GF-D8 (cell line): ENCODE measurements at regions not wholly inside any gene's neighbourhood (a gene's known extent, or its start where the extent isn't known, plus 50 kb on each side); places are given as distances from the start of the nearest gene placed in this dataset.

Experiments used
- DNase-seq: peaks from one replicate; lab custom pipeline; 2025; lab: John Stamatoyannopoulos, UW

DNA sequence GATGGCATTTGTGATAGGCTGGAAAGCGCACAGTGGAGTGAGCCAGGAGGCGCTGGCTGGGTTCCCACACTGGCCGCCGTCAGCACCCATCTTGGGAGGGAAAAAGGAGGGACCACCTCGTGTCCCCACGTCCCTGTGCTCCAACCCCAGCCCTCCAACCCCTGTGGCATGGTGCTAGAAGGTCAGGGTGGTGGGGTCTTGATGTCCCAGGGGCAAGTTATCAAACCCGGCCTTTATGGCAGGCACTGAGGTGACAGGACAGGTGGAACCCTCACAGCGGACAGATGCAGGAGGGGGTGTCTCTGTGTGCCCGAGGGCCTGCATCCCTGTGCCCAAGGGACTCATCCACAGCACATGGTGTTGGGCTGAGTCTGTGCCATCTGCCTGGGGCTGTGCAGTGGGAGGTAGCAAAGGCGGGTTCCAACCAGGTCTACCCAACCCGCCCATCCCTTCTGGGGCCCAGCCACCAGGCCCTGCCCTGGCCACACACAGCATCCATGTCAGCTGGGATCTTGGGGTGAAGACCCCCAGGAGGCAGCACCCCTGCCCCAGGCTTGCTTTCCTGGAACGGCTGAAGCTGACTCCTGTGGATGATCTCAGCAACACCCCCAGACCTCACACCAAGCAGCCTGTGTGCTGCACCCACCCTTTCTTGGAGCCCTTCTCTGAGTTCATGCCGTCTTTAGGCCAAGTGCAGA lies 246.1 kb downstream of the NDUFA10 start:
- DNase-seq, result no peak

DNA sequence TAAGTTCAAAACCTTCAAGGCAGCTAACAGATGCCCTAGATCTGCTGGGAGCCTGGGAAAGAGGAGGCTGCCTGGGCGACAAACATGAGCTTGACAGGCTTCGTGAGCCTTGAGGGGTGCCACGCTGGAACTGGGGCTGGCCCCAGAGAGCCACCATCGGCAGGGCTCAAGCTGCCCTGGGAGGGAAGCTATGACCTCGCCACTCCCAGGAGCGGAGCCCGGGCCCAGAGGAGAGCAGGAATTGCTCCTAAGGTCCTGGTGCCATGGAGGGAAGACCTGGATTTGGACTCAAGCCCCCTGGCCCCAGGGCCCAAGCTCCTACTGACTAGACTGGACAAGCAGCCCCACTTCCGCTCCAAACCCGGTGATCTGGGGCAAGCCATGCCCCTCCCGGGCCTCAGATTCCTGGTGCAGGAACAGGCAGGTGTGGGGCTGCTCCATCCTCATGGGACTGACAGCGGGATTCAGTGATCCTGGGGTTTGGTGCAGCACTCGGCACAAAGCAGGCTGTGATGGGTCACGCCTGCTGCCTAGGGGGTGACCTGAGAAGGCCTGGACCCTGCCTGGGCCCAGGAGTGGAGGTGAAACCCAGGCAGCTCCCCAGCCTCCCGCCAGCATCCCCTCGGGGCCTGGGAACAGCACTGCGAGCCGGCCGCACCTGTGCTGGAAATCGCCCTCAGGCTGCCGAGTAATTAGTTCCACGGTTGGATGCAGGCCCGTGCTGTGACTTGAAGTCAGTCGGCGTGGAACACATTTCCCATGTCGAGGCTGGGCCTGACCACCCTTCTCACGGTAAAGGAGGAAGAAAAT lies 246.9 kb downstream of the NDUFA10 start:
- DNase-seq, result no peak

DNA sequence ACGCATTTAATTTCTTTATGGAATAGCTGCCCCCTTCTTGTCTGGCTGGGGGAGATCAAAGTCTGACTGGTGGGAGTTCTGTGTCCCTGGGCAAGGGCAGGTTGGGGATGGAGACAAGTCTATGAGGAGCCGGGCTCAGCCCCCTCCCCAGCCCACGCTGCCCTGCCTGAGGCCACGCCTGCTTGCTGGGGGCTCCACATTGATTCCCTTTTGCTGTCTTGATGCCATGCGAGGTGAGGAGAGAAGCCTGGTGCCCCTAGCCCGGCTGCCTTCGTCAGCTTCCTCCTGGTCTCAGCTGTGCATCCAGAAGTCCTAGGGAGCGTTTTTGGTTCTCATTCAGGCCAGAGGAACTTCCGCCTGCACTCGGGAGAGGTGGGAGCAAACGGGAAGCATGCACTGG lies 247.9 kb downstream of the NDUFA10 start:
- DNase-seq, result no peak

GRCh38 chr2:239776436-239777005 lies 248.6 kb downstream of the NDUFA10 start:
- DNase-seq, result no peak

DNA sequence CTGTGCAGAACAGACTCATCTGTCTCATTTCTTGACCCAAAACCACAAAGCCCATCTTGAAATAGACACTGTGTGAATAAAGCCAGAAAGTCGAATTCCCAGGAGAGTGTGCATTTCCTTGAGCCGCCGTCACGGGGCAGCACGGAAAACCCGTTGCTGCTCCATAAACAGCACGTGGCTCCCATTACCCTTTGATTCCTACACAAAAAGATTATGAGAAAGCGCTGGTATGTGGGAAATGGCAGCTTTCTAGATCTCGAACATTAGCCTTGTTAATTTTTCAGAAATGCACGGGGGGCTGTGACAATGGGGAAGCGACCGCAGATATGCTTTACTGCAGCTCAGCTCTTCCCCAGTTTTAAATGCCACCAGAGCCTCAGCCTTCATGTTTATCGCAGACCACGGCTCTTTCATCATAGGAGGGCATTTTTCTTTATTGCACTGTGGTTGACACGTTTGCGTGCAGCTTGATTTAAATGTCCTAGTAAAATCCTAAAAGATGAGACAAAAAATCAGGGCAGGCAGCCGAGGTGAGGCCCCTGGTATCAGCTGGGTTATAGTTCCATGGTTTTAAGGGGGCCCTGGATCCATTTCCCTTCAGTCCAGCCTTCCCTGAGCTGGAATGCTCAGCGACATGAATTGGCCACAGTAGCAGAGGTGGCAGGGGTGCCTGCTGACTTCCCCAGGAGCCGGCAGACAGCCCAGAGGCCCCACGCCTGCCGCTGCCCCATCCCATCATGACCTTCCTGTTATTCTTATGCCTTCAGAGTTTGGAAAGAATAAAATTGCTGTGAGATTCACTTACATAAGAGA lies 249.3 kb downstream of the NDUFA10 start:
- DNase-seq, result no peak

- DNase-seq, result no peak
These were observed 250.1 kb downstream of the NDUFA10 start for GRCh38 chr2:239774933-239775622.

DNA sequence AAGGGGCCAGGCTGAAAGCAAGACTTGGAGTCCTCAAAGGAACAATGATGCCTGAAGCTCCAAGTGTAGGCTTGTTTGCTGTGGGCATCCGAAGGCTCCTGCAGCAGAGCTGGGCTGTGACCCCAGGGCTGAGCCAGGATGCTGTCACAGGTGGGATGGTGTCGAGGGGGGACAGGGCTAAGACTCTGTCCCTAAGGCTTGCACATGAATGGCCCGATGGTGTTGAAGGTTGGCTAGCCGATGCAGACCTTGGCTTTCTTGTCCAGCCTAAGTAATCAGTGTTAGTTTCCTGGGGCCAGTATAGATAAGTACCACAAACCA lies 251.0 kb downstream of the NDUFA10 start:
- no peak for DNase-seq

DNA sequence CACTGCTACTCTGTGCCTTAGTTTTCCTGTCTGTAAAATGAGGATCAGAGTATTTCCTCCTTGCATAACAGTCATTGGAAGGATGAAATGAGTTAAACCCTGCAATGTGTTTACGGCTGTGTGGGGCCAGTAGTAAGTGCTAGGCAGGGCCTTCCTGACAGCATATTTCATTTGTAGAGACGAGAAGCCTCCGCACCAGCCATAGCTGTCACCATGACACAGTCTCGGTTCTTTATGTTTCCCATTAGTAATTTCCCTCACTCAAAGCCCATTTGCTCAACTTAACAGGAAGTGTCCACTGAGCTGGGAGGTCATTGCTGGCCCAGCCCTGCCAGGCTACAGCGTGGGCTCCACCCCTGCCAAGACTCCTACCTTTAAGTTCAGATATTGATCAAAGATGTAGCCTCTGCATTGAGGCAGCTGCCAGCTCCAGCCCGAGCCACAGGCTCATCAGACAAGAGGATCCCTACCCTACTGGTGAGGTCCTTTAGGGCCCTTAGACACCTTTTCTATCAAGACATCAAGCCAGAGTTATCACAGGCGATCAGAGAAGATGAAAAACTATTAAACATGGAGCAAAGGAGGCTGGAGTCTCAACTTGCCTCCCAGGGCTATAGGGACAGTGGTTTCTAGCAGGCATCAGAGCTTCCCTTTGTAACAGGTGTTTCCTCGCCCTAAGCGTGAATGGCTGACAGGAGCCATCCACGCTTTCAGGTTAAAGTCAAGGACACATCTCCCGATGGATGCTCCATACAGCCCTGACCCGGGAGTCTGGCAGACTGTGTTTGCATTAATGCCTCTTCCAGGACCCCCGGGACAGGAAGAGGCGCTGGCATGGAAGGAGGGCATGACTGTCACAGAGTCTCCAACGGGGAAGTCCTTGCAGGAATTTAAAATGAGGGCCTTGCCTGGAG lies 251.7 kb downstream of the NDUFA10 start:
- DNase-seq, result no peak

- no peak for DNase-seq
These were observed 252.4 kb downstream of the NDUFA10 start for GRCh38 chr2:239772721-239773120.

DNA sequence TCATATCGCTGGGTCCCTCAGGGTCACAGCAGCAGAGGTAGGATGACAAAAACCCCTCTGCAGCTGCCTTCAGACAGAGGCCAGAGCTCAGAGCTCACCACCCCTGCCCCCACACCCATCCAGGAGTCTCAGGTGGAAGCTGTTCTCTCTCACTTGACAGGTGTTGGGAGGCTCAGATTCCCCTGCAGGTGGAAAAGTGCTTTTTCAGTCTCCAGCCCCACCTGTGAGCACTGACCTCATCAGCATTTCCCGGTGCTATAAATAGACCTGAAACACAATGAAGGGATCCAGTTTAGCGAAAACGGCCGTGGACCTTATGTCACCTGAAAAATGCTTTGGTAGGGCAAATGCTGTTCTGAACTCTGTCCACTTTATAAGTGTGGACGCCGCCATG lies 254.9 kb downstream of the NDUFA10 start:
- no peak for DNase-seq

- DNase-seq, result no peak
These were observed 255.4 kb downstream of the NDUFA10 start for GRCh38 chr2:239769554-239770245.

DNA sequence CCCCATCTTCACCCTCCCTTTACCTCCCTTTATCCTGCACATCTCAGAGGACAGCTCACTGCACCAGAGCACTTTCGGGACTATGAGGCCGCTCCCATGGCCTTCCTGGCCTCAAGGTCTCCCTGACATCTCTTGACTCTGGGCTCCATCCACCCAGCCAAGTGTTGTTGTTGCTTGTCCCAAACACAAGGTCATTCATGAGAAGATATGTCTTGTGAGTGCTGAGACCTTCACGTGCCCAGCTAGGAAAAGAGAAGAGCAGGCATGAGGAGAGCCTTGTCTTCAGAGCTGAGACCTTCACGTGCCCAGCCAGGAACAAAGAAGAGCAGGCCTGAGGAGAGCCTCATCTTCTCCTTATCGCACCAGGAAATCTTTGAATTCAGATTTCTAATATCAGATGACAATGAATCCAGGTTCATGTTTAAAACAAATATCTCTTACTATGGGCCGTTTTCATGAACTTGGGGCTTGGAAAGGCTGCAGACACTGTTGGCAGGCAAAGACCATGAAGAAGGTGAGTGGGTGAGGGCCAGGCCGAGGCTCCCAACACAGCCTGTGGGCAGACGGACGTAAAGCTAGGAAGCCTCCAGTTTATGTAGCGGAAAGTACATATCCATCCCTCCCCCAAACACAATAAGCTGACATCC lies 256.1 kb downstream of the NDUFA10 start:
- no peak for DNase-seq

DNA sequence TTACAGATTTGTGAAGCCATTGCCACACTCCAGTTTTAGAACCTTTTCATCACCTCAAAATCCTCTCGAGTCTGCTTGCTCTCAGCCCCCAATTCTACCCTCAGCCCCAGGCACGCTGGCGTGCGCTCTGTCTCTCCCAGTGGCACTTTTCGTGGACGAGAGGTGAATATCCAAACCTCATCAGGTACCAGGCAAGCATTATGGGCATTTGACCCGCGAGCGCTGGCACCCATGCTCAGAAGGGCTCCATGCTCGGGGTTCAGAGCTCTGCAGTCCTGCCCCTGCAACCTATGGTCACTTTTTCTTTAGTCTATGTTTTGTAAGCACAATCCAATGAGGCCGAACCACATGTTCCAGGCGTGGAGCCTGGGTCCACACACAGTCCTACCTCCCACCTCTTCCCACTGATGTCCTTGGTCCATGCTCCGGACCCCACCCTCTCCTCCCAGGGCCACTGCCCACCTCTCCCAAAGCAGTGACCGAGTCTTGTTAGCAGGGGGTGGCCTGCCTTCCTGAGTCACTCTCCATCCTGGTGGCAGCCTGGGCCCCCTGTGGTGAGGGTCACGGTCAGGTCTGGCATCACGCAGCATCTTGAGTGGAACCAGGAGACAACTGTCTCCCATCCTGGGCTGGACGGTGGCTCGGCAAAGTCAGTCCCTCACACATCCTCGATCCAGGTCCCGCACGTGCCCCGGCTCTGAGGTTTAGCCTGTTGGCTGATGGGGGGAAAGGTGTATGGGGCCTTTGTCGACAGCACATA lies 256.9 kb downstream of the NDUFA10 start:
- DNase-seq, result no peak

DNA sequence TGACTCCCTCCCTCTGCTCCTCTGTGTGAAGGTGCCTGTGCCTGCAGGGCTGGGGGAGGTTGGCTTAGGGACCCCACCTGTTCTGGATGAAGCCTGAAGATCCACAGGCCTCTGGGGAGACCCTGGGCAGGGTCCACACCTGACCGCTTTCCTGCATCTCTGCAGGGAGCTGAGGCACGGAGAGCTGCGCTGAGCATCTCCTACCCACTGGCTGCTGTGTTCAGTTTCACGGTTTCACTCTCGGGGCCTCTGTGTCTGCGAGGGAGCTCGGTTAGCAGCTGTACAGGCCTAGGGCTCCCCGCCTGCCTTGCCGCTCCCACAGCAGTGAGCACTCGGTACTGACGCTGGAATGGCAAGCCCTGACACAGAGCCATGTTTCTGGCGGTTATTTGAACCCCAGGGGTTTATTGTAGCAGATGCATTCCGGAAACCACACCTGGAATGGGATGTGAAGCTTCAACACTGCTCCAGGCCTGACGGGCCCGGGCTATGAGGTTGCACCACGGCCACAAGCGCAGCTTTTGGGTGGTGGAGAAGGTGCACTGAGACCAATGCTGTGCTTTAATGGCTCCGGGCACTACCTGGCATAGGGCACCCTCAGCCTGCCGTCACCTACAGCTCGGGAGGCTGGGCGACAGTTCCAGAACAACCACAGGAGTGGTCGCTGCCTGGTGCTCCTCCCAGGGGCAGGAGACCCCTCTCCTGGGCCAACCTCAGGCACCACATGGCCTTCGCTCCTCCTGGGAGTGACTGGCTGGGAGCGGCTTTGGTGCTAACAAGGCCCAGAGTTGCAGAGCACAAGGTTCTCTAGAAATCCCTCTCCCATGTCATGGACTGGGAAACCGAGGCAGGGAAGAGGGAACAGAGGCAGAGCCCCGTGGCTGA lies 257.9 kb downstream of the NDUFA10 start:
- DNase-seq, result no peak

- no peak for DNase-seq
These were observed 259.2 kb downstream of the NDUFA10 start for GRCh38 chr2:239765911-239766310.

DNA sequence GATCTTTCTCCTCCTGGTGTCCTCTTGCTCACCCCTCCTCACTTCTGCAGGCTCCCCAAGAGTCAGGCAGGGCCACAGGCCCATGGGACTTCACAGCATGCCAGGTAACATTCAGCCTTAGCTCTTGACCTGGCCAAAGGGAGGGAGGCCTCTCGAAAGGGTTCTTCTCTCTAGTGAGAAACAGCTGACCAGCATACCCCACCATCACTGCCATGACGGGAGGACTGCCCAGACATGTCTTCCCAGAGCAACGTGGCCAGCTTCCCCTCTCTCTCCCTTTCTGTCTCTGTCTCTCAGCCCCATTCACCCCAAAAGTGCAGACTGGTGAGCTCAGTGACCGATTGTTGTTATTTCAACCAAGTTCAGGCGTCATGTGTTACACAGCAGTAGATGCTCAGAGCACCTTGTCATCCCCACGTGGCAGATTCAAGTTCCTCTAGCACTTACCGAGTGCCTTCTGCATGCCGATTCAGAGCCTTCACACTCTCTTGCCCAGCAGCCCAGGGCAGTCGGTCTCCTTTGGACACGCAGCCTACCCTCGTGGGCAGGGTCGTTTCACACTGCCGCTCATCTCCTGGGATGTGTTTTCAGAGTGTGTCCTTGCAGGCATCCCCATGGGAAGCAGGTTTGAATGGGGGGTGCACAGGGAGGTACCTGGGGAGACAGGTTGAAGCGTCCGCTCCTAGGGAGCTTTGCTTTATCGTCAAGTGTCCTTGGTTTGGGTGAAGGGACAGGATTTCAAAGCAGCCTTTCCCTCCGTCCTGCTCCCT lies 259.9 kb downstream of the NDUFA10 start:
- no peak for DNase-seq

DNA sequence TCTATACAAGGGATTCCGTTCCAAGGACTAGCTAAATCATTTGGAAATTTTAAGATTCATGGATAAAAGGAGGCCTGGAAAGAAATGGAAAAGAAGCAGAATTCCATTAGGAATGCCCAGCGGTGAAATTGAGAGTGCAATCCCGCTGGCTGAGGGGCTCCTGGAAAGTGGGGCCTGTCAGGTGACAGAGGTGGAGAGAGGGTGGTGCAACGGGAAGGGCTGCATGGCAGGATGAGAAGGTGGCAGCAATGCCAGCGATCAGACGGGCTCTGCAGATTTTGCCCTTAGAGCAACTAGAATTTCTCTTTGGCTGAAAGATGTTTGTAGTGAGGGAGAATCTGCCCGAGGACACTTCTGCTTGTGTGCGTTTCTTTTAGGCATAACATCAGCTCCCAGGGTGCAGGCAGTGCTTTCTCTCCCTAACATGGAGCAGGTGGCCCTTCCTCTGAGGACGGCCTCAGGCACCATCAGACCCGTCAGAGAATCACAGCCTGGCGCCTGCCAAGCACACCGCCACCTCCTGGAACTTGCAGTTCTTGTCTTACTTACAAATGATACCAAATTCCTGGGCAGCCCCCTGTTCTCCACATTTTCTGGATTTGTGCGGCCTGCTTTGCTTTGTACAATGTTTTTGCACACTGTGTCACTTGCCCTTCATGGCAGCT lies 261.6 kb downstream of the NDUFA10 start:
- DNase-seq, result no peak
